ENCODE measurements at regions not wholly inside any gene's neighbourhood (a gene's known extent, or its start where the extent isn't known, plus 50 kb on each side); places are given as distances from the start of the nearest gene placed in this dataset.

DNA sequence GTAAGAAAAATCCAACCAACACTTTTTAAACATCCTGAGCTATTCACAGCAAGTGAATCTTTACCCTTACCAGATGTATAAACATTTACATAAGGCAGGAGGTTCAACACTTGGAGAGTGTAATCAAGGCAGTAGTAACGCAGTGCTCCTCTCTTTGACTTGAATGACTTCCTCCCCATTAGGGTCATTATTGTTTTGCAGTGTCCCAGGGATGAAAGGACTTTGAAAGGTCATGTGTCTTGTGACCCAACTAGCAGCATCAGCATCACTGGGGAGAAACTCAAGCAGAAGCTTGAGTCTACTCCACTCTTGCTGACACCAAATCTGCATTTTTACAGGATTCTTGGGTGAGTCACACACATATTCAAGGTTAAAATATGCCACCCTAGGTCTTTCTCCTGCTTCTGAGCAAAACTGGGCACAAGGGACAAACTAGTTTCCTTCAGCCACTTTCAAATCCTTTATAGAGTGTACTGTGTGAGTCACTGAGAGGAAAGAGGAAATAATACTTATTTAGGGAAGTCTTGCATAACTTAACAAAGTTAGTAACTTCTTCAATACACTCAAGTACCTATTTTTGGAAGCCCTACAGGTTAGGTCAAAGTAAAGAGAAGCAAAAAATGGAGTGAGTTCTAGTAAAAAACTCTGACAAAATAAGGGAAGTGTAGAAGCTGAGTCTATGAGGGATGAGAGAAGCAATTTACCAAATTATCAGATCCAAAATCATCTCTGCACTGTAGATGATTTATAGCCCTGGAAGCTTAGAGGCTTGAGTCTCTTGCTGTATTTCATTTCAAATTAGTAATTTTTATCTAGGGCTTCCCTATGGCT, 51.0 kb upstream of the EML4 start (continued):
- TF ChIP-seq, protein P1, sequence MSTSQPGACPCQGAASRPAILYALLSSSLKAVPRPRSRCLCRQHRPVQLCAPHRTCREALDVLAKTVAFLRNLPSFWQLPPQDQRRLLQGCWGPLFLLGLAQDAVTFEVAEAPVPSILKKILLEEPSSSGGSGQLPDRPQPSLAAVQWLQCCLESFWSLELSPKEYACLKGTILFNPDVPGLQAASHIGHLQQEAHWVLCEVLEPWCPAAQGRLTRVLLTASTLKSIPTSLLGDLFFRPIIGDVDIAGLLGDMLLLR (CRISPR knock-in tag; IDR thresholded peaks at IDR 0.05) = no peak
- TF ChIP-seq, protein P2, sequence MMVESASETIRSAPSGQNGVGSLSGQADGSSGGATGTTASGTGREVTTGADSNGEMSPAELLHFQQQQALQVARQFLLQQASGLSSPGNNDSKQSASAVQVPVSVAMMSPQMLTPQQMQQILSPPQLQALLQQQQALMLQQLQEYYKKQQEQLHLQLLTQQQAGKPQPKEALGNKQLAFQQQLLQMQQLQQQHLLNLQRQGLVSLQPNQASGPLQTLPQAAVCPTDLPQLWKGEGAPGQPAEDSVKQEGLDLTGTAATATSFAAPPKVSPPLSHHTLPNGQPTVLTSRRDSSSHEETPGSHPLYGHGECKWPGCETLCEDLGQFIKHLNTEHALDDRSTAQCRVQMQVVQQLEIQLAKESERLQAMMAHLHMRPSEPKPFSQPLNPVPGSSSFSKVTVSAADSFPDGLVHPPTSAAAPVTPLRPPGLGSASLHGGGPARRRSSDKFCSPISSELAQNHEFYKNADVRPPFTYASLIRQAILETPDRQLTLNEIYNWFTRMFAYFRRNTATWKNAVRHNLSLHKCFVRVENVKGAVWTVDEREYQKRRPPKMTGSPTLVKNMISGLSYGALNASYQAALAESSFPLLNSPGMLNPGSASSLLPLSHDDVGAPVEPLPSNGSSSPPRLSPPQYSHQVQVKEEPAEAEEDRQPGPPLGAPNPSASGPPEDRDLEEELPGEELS (CRISPR knock-in tag; IDR thresholded peaks at IDR 0.05) = peak; percentile 98
- no peak for TF ChIP-seq ZNF180 (CRISPR knock-in tag; IDR thresholded peaks at IDR 0.05; ENCODE audit: borderline replicate concordance, low read depth)
- TF ChIP-seq DPF2 (CRISPR knock-in tag; IDR thresholded peaks at IDR 0.05; ENCODE audit: borderline replicate concordance, low read depth) = peak; percentile 94
- no peak for TF ChIP-seq SP4 (CRISPR knock-in tag; IDR thresholded peaks at IDR 0.05)
- TF ChIP-seq ATF7-NPFF (CRISPR knock-in tag; IDR thresholded peaks at IDR 0.05; ENCODE audit: low read depth) = 0 out of 2 replicates have a peak, but pooled peaks have one; percentile 9
- TF ChIP-seq FOXK2 (IDR thresholded peaks at IDR 0.05) = no peak
- no peak for TF ChIP-seq EED (CRISPR knock-in tag; IDR thresholded peaks at IDR 0.05)
- peak; percentile 88 for TF ChIP-seq CREM (IDR thresholded peaks at IDR 0.05)
- no peak for TF ChIP-seq CREM (CRISPR knock-in tag; IDR thresholded peaks at IDR 0.05)
- peak; percentile 76; the same call in 1 of the 2 replicates for TF ChIP-seq SPEN (CRISPR knock-in tag; IDR thresholded peaks at IDR 0.05; ENCODE audit: low read depth)
- TF ChIP-seq TCF7L2 (IDR thresholded peaks at IDR 0.05; ENCODE audit: low read depth, low read length) = 0 out of 2 replicates have a peak, but pooled peaks have one; percentile 47
- TF ChIP-seq, protein P3, sequence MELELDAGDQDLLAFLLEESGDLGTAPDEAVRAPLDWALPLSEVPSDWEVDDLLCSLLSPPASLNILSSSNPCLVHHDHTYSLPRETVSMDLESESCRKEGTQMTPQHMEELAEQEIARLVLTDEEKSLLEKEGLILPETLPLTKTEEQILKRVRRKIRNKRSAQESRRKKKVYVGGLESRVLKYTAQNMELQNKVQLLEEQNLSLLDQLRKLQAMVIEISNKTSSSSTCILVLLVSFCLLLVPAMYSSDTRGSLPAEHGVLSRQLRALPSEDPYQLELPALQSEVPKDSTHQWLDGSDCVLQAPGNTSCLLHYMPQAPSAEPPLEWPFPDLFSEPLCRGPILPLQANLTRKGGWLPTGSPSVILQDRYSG (CRISPR knock-in tag; IDR thresholded peaks at IDR 0.05) = 0 out of 2 replicates have a peak, but pooled peaks have one; percentile 45
- peak; percentile 95 for TF ChIP-seq HNF4A (CRISPR knock-in tag; IDR thresholded peaks at IDR 0.05)
- TF ChIP-seq ZNF124 (CRISPR knock-in tag; IDR thresholded peaks at IDR 0.05) = peak; percentile 52; the same call in 1 of the 2 replicates
- TF ChIP-seq FOSL2 (CRISPR knock-in tag; IDR thresholded peaks at IDR 0.05) = peak; percentile 92
- TF ChIP-seq TOPORS (CRISPR knock-in tag; IDR thresholded peaks at IDR 0.05) = no peak
- TF ChIP-seq, protein P4, sequence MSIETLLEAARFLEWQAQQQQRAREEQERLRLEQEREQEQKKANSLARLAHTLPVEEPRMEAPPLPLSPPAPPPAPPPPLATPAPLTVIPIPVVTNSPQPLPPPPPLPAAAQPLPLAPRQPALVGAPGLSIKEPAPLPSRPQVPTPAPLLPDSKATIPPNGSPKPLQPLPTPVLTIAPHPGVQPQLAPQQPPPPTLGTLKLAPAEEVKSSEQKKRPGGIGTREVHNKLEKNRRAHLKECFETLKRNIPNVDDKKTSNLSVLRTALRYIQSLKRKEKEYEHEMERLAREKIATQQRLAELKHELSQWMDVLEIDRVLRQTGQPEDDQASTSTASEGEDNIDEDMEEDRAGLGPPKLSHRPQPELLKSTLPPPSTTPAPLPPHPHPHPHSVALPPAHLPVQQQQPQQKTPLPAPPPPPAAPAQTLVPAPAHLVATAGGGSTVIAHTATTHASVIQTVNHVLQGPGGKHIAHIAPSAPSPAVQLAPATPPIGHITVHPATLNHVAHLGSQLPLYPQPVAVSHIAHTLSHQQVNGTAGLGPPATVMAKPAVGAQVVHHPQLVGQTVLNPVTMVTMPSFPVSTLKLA (IDR thresholded peaks at IDR 0.05) = no peak
- TF ChIP-seq MIER2 (CRISPR knock-in tag; IDR thresholded peaks at IDR 0.05) = peak; percentile 61; the same call in 1 of the 2 replicates
- TF ChIP-seq MAFF (IDR thresholded peaks at IDR 0.05; ENCODE audit: low read depth, low read length) = peak; percentile 61; the same call in 1 of the 2 replicates
- peak; percentile 64 for TF ChIP-seq NR2C2 (CRISPR knock-in tag; IDR thresholded peaks at IDR 0.05; ENCODE audit: borderline replicate concordance)
- 0 out of 2 replicates have a peak, but pooled peaks have one; percentile 62 for TF ChIP-seq ZNF644 (CRISPR knock-in tag; IDR thresholded peaks at IDR 0.05; ENCODE audit: low read depth)
- TF ChIP-seq GPN1 (CRISPR knock-in tag; IDR thresholded peaks at IDR 0.05; ENCODE audit: borderline replicate concordance) = no peak
- TF ChIP-seq, protein P5, sequence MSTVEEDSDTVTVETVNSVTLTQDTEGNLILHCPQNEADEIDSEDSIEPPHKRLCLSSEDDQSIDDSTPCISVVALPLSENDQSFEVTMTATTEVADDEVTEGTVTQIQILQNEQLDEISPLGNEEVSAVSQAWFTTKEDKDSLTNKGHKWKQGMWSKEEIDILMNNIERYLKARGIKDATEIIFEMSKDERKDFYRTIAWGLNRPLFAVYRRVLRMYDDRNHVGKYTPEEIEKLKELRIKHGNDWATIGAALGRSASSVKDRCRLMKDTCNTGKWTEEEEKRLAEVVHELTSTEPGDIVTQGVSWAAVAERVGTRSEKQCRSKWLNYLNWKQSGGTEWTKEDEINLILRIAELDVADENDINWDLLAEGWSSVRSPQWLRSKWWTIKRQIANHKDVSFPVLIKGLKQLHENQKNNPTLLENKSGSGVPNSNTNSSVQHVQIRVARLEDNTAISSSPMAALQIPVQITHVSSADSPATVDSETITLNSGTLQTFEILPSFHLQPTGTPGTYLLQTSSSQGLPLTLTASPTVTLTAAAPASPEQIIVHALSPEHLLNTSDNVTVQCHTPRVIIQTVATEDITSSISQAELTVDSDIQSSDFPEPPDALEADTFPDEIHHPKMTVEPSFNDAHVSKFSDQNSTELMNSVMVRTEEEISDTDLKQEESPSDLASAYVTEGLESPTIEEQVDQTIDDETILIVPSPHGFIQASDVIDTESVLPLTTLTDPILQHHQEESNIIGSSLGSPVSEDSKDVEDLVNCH (CRISPR knock-in tag; IDR thresholded peaks at IDR 0.05) = no peak

All from HepG2 (cell line).